HG03095 (cell line): ENCODE measurements at regions not wholly inside any gene's neighbourhood (a gene's known extent, or its start where the extent isn't known, plus 50 kb on each side); places are given as distances from the start of the nearest gene placed in this dataset.

ENCODE experiments used
- ATAC-seq: cut with Tn5 transposase; IDR thresholded peaks from one replicate; pipeline ENCODE4 v1.9.1; 2021; ENCODE audit warnings: moderate library complexity; ENCODE audit not compliant: unreplicated experiment

- ATAC-seq, result no peak
Observed at GRCh38 chr1:71193153-71193552, 112.3 kb upstream of the ZRANB2 start.

- no peak for ATAC-seq
Observed at GRCh38 chr1:71191520-71191919, 110.7 kb upstream of the ZRANB2 start.

GRCh38 chr1:71190843-71191242 is 110.0 kb upstream of the ZRANB2 start:
- ATAC-seq, result no peak

- no peak for ATAC-seq
Observed at GRCh38 chr1:71184410-71184809, 103.6 kb upstream of the ZRANB2 start.

GRCh38 chr1:71179997-71180396 is 99.2 kb upstream of the ZRANB2 start:
- no peak for ATAC-seq

GRCh38 chr1:71170925-71171324 is 90.1 kb upstream of the ZRANB2 start:
- ATAC-seq, result no peak

GRCh38 chr1:71167505-71167904 is 86.7 kb upstream of the ZRANB2 start:
- ATAC-seq, result no peak

- no peak for ATAC-seq
Observed at GRCh38 chr1:71166178-71167173, 85.6 kb upstream of the ZRANB2 start.

GRCh38 chr1:71157715-71158114 is 76.9 kb upstream of the ZRANB2 start:
- no peak for ATAC-seq

GRCh38 chr1:71157151-71157550 is 76.3 kb upstream of the ZRANB2 start:
- ATAC-seq, result no peak

- ATAC-seq, result no peak
Observed at GRCh38 chr1:71156590-71156989, 75.8 kb upstream of the ZRANB2 start.

GRCh38 chr1:71154429-71154828 is 73.6 kb upstream of the ZRANB2 start:
- ATAC-seq, result no peak

GRCh38 chr1:71153826-71154225 is 73.0 kb upstream of the ZRANB2 start:
- ATAC-seq, result no peak

- ATAC-seq, result no peak
Observed at GRCh38 chr1:71147637-71148360, 67.0 kb upstream of the ZRANB2 start.

GRCh38 chr1:71135571-71135970 is 54.7 kb upstream of the ZRANB2 start:
- no peak for ATAC-seq
